Neuron (in vitro differentiated cells): ENCODE measurements at regions not wholly inside any gene's neighbourhood (a gene's known extent, or its start where the extent isn't known, plus 50 kb on each side); places are given as distances from the start of the nearest gene placed in this dataset.
"Not testable (repeated sequence)": the region's sequence is repeated elsewhere in the genome, so short reads cannot be mapped to it uniquely, and the experiment has no call there.

Experiments
- H2AFZ ChIP-seq: one replicate; pipeline ENCODE4 v1.6.1; 2013; ENCODE audit warnings: low read depth, mild to moderate bottlenecking, inconsistent platforms, low read length, moderate library complexity
- H3K27me3 ChIP-seq: one replicate; pipeline ENCODE4 v1.6.1; 2013; ENCODE audit warnings: low read length; ENCODE audit not compliant: insufficient read depth
- H3K36me3 ChIP-seq: one replicate; pipeline ENCODE4 v1.6.1; 2013; ENCODE audit warnings: low read length; ENCODE audit not compliant: insufficient read depth
- H3K4me1 ChIP-seq: one replicate; pipeline ENCODE4 v1.6.1; 2013; ENCODE audit warnings: low read length; ENCODE audit not compliant: insufficient read depth
- H3K4me3 ChIP-seq: 2 replicates; pipeline ENCODE4 v1.5.1; 2013; ENCODE audit warnings: mild to moderate bottlenecking, low read length, moderate library complexity
- H3K9me3 ChIP-seq: one replicate; pipeline ENCODE4 v1.6.1; 2013; ENCODE audit warnings: low read length

GRCh38 chr2:49794396-49794795 lies 640.1 kb upstream of the FSHR start:
- H3K9me3 ChIP-seq, result no peaks in the 10 kb centered on the region
- no peaks in the 10 kb centered on the region for H3K4me1 ChIP-seq
- no peak overlapping the region for H3K4me3 ChIP-seq
- H3K36me3 ChIP-seq, result no peaks in the 10 kb centered on the region
- H2AFZ ChIP-seq, result no peak overlapping the region
- H3K27me3 ChIP-seq, result no peaks in the 10 kb centered on the region

GRCh38 chr2:49788300-49788699 lies 634.0 kb upstream of the FSHR start:
- H3K9me3 ChIP-seq, result no peaks in the 10 kb centered on the region
- H3K4me3 ChIP-seq, result no peak overlapping the region
- no peak overlapping the region for H2AFZ ChIP-seq
- H3K36me3 ChIP-seq, result no peaks in the 10 kb centered on the region
- H3K4me1 ChIP-seq, result no peaks in the 10 kb centered on the region
- no peaks in the 10 kb centered on the region for H3K27me3 ChIP-seq

- H2AFZ ChIP-seq, result peak overlapping the region; percentile 9
- H3K9me3 ChIP-seq, result no peaks in the 10 kb centered on the region
- no peak overlapping the region for H3K4me3 ChIP-seq
- no peaks in the 10 kb centered on the region for H3K36me3 ChIP-seq
- H3K27me3 ChIP-seq, result no peaks in the 10 kb centered on the region
- no peaks in the 10 kb centered on the region for H3K4me1 ChIP-seq
These were observed 626.6 kb upstream of the FSHR start for GRCh38 chr2:49780949-49781348.

- Histone ChIP-seq H3K4me3 (no peak overlapping the region), H2AFZ (no peak overlapping the region), H3K4me1 (no peaks in the 10 kb centered on the region)
These were observed 618.1 kb upstream of the FSHR start for GRCh38 chr2:49772299-49772970.

GRCh38 chr2:49770919-49771318 lies 616.6 kb upstream of the FSHR start:
- no peaks in the 10 kb centered on the region for H3K9me3 ChIP-seq

More at GRCh38 chr2:49772299-49772970, 618.1 kb upstream of the FSHR start:
- Histone ChIP-seq H3K9me3 (no peaks in the 10 kb centered on the region), H3K27me3 (no peaks in the 10 kb centered on the region), H3K36me3 (no peaks in the 10 kb centered on the region)

GRCh38 chr2:49767316-49767715 lies 613.0 kb upstream of the FSHR start:
- H3K9me3 ChIP-seq, result no peaks in the 10 kb centered on the region
- H3K4me1 ChIP-seq, result no peaks in the 10 kb centered on the region
- no peak overlapping the region for H3K4me3 ChIP-seq

More at GRCh38 chr2:49770919-49771318, 616.6 kb upstream of the FSHR start:
- no peaks in the 10 kb centered on the region for H3K4me1 ChIP-seq
- no peaks in the 10 kb centered on the region for H3K36me3 ChIP-seq
- H3K4me3 ChIP-seq, result no peak overlapping the region
- H2AFZ ChIP-seq, result no peak overlapping the region
- H3K27me3 ChIP-seq, result no peaks in the 10 kb centered on the region

GRCh38 chr2:49755777-49756176 lies 601.5 kb upstream of the FSHR start:
- Histone ChIP-seq H2AFZ (no peak overlapping the region), H3K36me3 (no peaks in the 10 kb centered on the region), H3K27me3 (no peaks in the 10 kb centered on the region), H3K4me1 (no peaks in the 10 kb centered on the region), H3K4me3 (no peak overlapping the region), H3K9me3 (no peaks in the 10 kb centered on the region)

More at GRCh38 chr2:49767316-49767715, 613.0 kb upstream of the FSHR start:
- Histone ChIP-seq H2AFZ (no peak overlapping the region), H3K27me3 (no peaks in the 10 kb centered on the region), H3K36me3 (no peaks in the 10 kb centered on the region)

- H3K36me3 ChIP-seq, result no peaks in the 10 kb centered on the region
- H3K9me3 ChIP-seq, result no peaks in the 10 kb centered on the region
- H3K4me3 ChIP-seq, result no peak overlapping the region
- H2AFZ ChIP-seq, result no peak overlapping the region
- H3K4me1 ChIP-seq, result no peaks in the 10 kb centered on the region
- H3K27me3 ChIP-seq, result no peaks in the 10 kb centered on the region
These were observed 600.1 kb upstream of the FSHR start for GRCh38 chr2:49754381-49754780.

- H3K27me3 ChIP-seq, result no peaks in the 10 kb centered on the region
- no peak overlapping the region for H3K4me3 ChIP-seq
- H3K9me3 ChIP-seq, result no peaks in the 10 kb centered on the region
- H3K4me1 ChIP-seq, result no peaks in the 10 kb centered on the region
- H2AFZ ChIP-seq, result no peak overlapping the region
- H3K36me3 ChIP-seq, result no peaks in the 10 kb centered on the region
These were observed 599.1 kb upstream of the FSHR start for GRCh38 chr2:49753344-49753985.

- H3K4me3 ChIP-seq, result no peak overlapping the region
- no peaks in the 10 kb centered on the region for H3K27me3 ChIP-seq
- no peak overlapping the region for H2AFZ ChIP-seq
- H3K9me3 ChIP-seq, result no peaks in the 10 kb centered on the region
- no peaks in the 10 kb centered on the region for H3K4me1 ChIP-seq
- H3K36me3 ChIP-seq, result no peaks in the 10 kb centered on the region
These were observed 583.3 kb upstream of the FSHR start for GRCh38 chr2:49737606-49738005.

- not testable (repeated sequence) for H3K9me3 ChIP-seq, H3K36me3 ChIP-seq, H2AFZ ChIP-seq, H3K4me1 ChIP-seq, H3K27me3 ChIP-seq, H3K4me3 ChIP-seq
These were observed 578.6 kb upstream of the FSHR start for GRCh38 chr2:49732924-49733323.

GRCh38 chr2:49719241-49719640 lies 564.9 kb upstream of the FSHR start:
- H3K4me3 ChIP-seq, result no peak overlapping the region
- H2AFZ ChIP-seq, result no peak overlapping the region
- H3K27me3 ChIP-seq, result no peaks in the 10 kb centered on the region
- H3K4me1 ChIP-seq, result no peaks in the 10 kb centered on the region
- H3K9me3 ChIP-seq, result peaks cover 4% of the 10 kb centered on the region
- H3K36me3 ChIP-seq, result no peaks in the 10 kb centered on the region

- H3K4me3 ChIP-seq, result no peak overlapping the region
- no peaks in the 10 kb centered on the region for H3K36me3 ChIP-seq
- no peaks in the 10 kb centered on the region for H3K4me1 ChIP-seq
- H3K27me3 ChIP-seq, result no peaks in the 10 kb centered on the region
- H2AFZ ChIP-seq, result no peak overlapping the region
- peaks cover 7% of the 10 kb centered on the region for H3K9me3 ChIP-seq
These were observed 561.3 kb upstream of the FSHR start for GRCh38 chr2:49715597-49715996.

- Histone ChIP-seq H2AFZ (no peak overlapping the region), H3K27me3 (no peaks in the 10 kb centered on the region), H3K9me3 (peaks cover 7% of the 10 kb centered on the region), H3K4me3 (no peak overlapping the region), H3K4me1 (no peaks in the 10 kb centered on the region), H3K36me3 (no peaks in the 10 kb centered on the region)
These were observed 560.1 kb upstream of the FSHR start for GRCh38 chr2:49714454-49714853.
